ENCODE measurements at regions not wholly inside any gene's neighbourhood (a gene's known extent, or its start where the extent isn't known, plus 50 kb on each side); places are given as distances from the start of the nearest gene placed in this dataset.

DNA sequence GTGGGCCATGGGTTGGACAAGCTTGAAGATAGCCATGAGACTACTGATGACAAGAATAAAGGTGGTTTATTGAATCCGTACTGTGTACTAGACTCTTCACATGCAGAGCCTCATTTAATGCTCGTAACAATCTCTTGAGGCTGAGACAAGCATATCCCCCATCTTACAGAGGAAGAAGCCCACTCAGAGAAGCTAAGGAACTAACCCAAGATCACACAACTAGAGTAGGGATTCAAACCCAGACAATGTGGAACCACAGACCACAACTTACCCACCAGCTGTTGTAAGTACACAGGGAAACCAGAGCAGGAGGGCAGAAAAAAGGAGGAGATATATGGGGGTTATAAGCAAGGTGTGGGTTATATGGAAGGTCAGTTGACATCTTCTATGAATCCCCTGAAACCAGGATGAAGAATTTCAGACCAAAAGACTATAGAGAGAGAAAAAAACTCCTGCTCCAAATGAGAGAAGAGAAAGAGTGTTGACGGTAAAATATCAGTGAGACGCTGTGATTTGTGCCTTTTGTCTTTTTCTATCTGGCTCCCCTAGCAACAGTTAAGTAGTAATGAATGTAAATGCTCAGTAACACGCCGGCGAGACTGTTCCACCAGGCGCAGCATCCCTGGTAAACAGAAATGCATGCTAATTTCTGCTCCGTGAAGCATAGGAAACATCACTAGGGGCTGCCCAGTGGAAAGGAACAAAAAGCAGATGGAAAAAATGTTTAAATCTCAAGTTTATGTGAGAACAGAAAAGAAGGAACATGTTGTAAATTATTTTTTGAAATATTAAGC lies 80.1 kb upstream of the SLC22A16 start:
- TF ChIP-seq, protein P1, sequence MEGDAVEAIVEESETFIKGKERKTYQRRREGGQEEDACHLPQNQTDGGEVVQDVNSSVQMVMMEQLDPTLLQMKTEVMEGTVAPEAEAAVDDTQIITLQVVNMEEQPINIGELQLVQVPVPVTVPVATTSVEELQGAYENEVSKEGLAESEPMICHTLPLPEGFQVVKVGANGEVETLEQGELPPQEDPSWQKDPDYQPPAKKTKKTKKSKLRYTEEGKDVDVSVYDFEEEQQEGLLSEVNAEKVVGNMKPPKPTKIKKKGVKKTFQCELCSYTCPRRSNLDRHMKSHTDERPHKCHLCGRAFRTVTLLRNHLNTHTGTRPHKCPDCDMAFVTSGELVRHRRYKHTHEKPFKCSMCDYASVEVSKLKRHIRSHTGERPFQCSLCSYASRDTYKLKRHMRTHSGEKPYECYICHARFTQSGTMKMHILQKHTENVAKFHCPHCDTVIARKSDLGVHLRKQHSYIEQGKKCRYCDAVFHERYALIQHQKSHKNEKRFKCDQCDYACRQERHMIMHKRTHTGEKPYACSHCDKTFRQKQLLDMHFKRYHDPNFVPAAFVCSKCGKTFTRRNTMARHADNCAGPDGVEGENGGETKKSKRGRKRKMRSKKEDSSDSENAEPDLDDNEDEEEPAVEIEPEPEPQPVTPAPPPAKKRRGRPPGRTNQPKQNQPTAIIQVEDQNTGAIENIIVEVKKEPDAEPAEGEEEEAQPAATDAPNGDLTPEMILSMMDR (IDR thresholded peaks at IDR 0.05; ENCODE audit: insufficient read depth, low read length) = no peak
- TF ChIP-seq, protein P2, sequence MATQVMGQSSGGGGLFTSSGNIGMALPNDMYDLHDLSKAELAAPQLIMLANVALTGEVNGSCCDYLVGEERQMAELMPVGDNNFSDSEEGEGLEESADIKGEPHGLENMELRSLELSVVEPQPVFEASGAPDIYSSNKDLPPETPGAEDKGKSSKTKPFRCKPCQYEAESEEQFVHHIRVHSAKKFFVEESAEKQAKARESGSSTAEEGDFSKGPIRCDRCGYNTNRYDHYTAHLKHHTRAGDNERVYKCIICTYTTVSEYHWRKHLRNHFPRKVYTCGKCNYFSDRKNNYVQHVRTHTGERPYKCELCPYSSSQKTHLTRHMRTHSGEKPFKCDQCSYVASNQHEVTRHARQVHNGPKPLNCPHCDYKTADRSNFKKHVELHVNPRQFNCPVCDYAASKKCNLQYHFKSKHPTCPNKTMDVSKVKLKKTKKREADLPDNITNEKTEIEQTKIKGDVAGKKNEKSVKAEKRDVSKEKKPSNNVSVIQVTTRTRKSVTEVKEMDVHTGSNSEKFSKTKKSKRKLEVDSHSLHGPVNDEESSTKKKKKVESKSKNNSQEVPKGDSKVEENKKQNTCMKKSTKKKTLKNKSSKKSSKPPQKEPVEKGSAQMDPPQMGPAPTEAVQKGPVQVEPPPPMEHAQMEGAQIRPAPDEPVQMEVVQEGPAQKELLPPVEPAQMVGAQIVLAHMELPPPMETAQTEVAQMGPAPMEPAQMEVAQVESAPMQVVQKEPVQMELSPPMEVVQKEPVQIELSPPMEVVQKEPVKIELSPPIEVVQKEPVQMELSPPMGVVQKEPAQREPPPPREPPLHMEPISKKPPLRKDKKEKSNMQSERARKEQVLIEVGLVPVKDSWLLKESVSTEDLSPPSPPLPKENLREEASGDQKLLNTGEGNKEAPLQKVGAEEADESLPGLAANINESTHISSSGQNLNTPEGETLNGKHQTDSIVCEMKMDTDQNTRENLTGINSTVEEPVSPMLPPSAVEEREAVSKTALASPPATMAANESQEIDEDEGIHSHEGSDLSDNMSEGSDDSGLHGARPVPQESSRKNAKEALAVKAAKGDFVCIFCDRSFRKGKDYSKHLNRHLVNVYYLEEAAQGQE (IDR thresholded peaks at IDR 0.05; ENCODE audit: insufficient replicate concordance, low read depth) = no peak
- TF ChIP-seq POLR2AphosphoS5 (IDR thresholded peaks at IDR 0.05; ENCODE audit: low read depth) (no peak), SPI1 (IDR thresholded peaks at IDR 0.05; ENCODE audit: borderline replicate concordance, low read depth) (no peak), GABPA (IDR thresholded peaks at IDR 0.05; ENCODE audit: low read depth) (no peak)
